ENCODE measurements at regions not wholly inside any gene's neighbourhood (a gene's known extent, or its start where the extent isn't known, plus 50 kb on each side); places are given as distances from the start of the nearest gene placed in this dataset.

GRCh38 chr7:156148995-156149394 lies 336.7 kb upstream of the SHH start:
- H3K27ac ChIP-seq = no peak overlapping the region
- no peaks in the 10 kb centered on the region for H3K36me3 ChIP-seq (replicated peaks; ENCODE audit: insufficient read depth, low read depth)
- 95% methylated on average over 9 of the region's 9 CpGs for WGBS (ENCODE audit: low lambda C conversion rate, missing lambda C conversion rate)
- DNase-seq (ENCODE audit: low spot score) = no peak
- no peak overlapping the region for H3K4me3 ChIP-seq
- H3K79me2 ChIP-seq = no peaks in the 10 kb centered on the region
- no peaks in the 10 kb centered on the region for H4K20me1 ChIP-seq (ENCODE audit: insufficient read depth, poor library complexity, severe bottlenecking)
- no peaks in the 10 kb centered on the region for H3K9me3 ChIP-seq (ENCODE audit: low read depth)
- no peak overlapping the region for H3K4me2 ChIP-seq
- no peaks in the 10 kb centered on the region for H3K9me2 ChIP-seq (replicated peaks; ENCODE audit: insufficient read depth)
- no peak overlapping the region for H2AFZ ChIP-seq
- no peaks in the 10 kb centered on the region for H3K27me3 ChIP-seq
- TF ChIP-seq EZH2 (IDR thresholded peaks at IDR 0.05; ENCODE audit: borderline replicate concordance) = no peak
- no peak for TF ChIP-seq CTCF (IDR thresholded peaks at IDR 0.05; ENCODE audit: poor library complexity)
- no peak for TF ChIP-seq EZH2phosphoT487 (IDR thresholded peaks at IDR 0.05; ENCODE audit: low read depth, severe bottlenecking, unreplicated experiment)
- peaks cover 17% of the 10 kb centered on the region for H3K4me1 ChIP-seq (ENCODE audit: insufficient read depth)

- H3K36me3 ChIP-seq (replicated peaks; ENCODE audit: insufficient read depth, low read depth) = no peaks in the 10 kb centered on the region
- no peak overlapping the region for H3K4me2 ChIP-seq
- no peaks in the 10 kb centered on the region for H3K79me2 ChIP-seq
- no peaks in the 10 kb centered on the region for H4K20me1 ChIP-seq (ENCODE audit: insufficient read depth, poor library complexity, severe bottlenecking)
- no peaks in the 10 kb centered on the region for H3K27me3 ChIP-seq
- DNase-seq (ENCODE audit: low spot score) = no peak
- no peak overlapping the region for H3K4me3 ChIP-seq
- WGBS (ENCODE audit: low lambda C conversion rate, missing lambda C conversion rate) = 65% methylated on average over 8 of the region's 8 CpGs
- TF ChIP-seq EZH2phosphoT487 (IDR thresholded peaks at IDR 0.05; ENCODE audit: low read depth, severe bottlenecking, unreplicated experiment) = no peak
- no peak for TF ChIP-seq EZH2 (IDR thresholded peaks at IDR 0.05; ENCODE audit: borderline replicate concordance)
- no peak for TF ChIP-seq CTCF (IDR thresholded peaks at IDR 0.05; ENCODE audit: poor library complexity)
- no peak overlapping the region for H2AFZ ChIP-seq
- no peak overlapping the region for H3K27ac ChIP-seq
- peaks cover 17% of the 10 kb centered on the region for H3K4me1 ChIP-seq (ENCODE audit: insufficient read depth)
- H3K9me2 ChIP-seq (replicated peaks; ENCODE audit: insufficient read depth) = no peaks in the 10 kb centered on the region
- no peaks in the 10 kb centered on the region for H3K9me3 ChIP-seq (ENCODE audit: low read depth)
These were observed 336.3 kb upstream of the SHH start for GRCh38 chr7:156148547-156148946.

- Histone ChIP-seq H3K4me1 (ENCODE audit: insufficient read depth) (peaks cover 17% of the 10 kb centered on the region), H3K79me2 (no peaks in the 10 kb centered on the region), H3K27ac (peak overlapping the region; percentile 66), H3K36me3 (replicated peaks; ENCODE audit: insufficient read depth, low read depth) (no peaks in the 10 kb centered on the region), H2AFZ (no peak overlapping the region), H4K20me1 (ENCODE audit: insufficient read depth, poor library complexity, severe bottlenecking) (no peaks in the 10 kb centered on the region), H3K9me3 (ENCODE audit: low read depth) (no peaks in the 10 kb centered on the region), H3K4me3 (no peak overlapping the region), H3K27me3 (no peaks in the 10 kb centered on the region), H3K9me2 (replicated peaks; ENCODE audit: insufficient read depth) (no peaks in the 10 kb centered on the region), H3K4me2 (no peak overlapping the region)
- TF ChIP-seq EZH2 (IDR thresholded peaks at IDR 0.05; ENCODE audit: borderline replicate concordance) = no peak
- TF ChIP-seq EZH2phosphoT487 (IDR thresholded peaks at IDR 0.05; ENCODE audit: low read depth, severe bottlenecking, unreplicated experiment) = no peak
- no peak for TF ChIP-seq CTCF (IDR thresholded peaks at IDR 0.05; ENCODE audit: poor library complexity)
- 87% methylated on average over 15 of the region's 15 CpGs for WGBS (ENCODE audit: low lambda C conversion rate, missing lambda C conversion rate)
- DNase-seq (ENCODE audit: low spot score) = no peak
These were observed 335.7 kb upstream of the SHH start for GRCh38 chr7:156147756-156148504.

Data from hepatocyte (in vitro differentiated cells).